Anterior cingulate cortex (tissue), 58 donors: ENCODE measurements at regions not wholly inside any gene's neighbourhood (a gene's known extent, or its start where the extent isn't known, plus 50 kb on each side); places are given as distances from the start of the nearest gene placed in this dataset.

Experiments
- DNase-seq, 58 donors: peaks; one replicate each; lab custom pipeline; 2025; lab: John Stamatoyannopoulos, UW

- DNase-seq = no peak
Observed at GRCh38 chr10:29858702-29859267, 200.6 kb downstream of the JCAD start.

- peak in 6 of 58 donors; percentile 3 to 11 (median 5) for DNase-seq
Observed at GRCh38 chr10:29857843-29858701, 201.3 kb downstream of the JCAD start.

GRCh38 chr10:29856295-29856694, 203.1 kb downstream of the JCAD start:
- no peak for DNase-seq

DNA sequence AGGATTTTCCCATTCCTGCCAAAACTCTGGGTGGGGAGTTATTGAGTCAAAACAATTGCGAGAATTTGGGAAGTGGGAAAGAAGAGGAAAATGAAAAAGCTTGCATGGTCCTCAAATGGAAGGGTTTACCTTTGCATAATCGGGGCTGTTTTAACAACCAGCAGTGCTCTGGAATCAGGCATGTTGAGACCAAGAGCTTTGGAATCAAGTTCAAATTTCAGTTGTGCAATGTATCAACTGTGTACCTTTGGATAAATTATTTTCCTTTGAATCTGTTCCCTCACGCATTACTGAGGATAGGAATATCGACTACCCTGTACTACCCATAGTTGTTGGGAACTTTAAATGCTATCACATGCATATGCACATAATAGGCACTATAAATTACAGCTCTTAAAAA, 205.5 kb downstream of the JCAD start:
- no peak for DNase-seq

DNA sequence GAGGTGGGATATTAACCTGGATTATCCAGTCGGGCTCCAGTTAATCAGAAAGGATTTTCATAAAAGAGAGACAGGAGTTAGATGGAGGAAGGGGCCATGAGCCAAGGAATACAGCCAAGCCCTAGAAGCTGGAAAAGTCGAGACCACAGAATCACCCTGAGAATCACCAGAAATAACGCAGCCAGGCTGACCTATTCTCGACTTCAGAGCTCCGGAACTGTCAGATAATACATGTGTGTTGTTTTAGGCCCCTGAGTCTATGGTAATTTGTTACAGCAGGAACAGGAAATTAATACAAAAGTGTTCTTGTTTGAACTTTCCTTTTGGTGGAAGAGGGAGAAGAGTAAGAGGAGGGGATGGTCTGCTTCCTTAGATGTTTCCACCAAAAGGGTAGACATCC, 208.1 kb downstream of the JCAD start:
- DNase-seq = no peak

- DNase-seq = no peak
Observed at GRCh38 chr10:29850371-29850770, 209.0 kb downstream of the JCAD start.

DNA sequence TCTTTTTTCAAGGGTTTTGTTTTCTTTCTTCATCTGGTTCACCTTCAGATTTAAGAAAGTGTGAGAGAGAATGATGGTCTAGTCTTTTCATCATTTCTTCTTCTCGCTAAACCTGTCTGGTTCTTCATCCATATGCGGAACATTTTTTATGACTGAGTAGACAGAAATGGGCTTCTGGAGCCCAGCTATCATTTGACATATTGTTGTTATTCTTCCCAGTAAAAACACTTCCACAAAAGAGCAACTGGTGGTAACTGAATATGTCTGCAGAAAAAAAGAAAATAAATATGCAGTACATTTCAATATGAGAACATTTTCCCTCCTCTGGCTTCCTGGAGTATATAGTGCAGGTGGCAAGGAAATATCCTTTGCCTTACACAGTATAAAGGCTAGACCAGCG, 209.5 kb downstream of the JCAD start:
- DNase-seq = no peak

DNA sequence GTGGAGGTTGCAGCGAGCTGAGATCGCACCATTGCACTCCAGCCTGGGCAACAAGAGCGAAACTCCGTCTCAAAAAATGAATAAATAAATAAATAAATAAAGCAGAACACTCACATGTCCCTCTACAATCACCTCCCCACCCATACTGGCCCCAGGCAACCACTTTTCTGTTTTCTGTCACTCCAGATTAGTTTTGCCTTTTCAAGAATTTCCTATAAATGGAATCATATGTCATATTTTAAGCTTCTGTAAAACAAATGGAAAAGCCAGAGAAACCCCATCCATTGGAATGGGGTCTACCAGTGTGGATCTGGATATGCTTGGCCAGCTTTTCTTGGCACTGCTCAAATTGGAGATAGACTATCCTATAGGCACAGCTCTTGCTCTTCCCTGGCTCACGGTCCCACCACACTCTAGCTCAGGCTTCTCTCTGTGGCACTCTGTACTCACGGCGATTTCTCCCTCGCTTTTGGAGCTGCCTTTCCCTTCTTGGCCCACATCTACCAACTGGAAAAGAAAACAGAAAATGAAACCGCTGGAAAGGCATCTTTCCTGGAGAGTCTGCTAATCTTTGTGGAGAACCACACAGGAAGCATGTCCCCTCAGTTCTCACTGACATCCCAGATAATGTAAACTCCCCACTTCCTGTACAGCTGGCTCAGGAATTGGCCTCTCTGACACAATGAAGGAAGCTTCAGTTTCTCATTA, 210.1 kb downstream of the JCAD start:
- DNase-seq = no peak

- no peak for DNase-seq
Observed at GRCh38 chr10:29846881-29847280, 212.1 kb upstream of the SVIL start.

GRCh38 chr10:29845166-29845565, 210.4 kb upstream of the SVIL start:
- DNase-seq = no peak

GRCh38 chr10:29843143-29843542, 208.4 kb upstream of the SVIL start:
- DNase-seq = no peak

- DNase-seq = no peak
Observed at GRCh38 chr10:29841724-29842649, 207.2 kb upstream of the SVIL start.

DNA sequence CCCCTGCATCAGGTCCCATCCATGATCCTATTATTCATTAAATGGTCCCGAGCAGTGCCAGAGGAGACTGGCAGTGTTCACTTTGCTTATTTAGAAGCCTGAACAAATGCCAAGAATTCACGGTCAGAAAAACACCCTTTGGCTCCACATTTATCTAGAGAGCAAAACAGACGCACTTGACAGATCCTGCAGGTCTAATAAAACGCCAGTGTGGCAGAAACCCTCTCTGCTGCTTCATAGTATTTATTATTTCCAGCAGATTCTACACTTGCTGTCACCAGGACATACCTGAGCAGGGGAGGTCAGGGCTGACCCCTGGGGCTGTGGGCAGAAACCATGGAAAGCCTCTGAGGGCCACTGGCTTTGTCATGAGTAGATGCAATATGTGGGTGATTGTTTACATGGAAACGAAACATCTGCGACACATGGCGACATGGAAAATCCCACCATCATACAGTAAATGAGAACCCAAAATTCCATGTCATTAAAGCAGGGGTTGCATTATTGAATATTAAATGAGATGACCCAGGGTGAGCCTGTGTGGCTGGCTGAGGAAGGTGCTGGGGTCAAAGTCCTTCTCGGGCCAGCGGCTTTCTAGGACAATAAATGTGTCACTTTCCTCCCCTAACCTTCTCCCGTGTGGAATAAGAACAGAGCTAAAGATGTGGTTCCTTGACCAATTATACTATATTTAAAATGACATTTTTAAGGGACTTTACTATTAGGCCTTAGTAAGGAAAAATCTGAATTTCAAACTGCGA, 205.9 kb upstream of the SVIL start:
- no peak for DNase-seq

- DNase-seq = no peak
Observed at GRCh38 chr10:29839826-29840515, 205.2 kb upstream of the SVIL start.

DNA sequence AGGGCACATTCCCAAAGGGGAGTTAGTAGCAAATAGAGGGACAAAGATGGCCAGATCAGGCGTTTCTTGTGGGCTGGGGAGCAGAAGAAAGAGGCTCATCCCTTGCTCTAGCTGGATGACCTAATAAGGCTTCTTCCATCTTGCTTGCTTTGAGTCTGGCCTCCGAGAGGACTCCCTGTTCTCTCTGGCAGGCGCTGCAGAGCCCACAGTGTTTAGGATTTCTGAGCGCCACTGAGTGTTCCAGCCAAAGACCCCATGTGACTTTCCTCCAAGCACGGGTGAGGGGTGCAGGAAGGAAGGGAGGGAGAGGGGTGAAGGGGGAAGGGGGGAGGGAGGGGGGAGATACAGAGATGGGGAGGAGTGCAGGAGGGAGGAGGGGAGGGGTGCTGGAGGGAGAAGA, 203.8 kb upstream of the SVIL start:
- DNase-seq = no peak

DNA sequence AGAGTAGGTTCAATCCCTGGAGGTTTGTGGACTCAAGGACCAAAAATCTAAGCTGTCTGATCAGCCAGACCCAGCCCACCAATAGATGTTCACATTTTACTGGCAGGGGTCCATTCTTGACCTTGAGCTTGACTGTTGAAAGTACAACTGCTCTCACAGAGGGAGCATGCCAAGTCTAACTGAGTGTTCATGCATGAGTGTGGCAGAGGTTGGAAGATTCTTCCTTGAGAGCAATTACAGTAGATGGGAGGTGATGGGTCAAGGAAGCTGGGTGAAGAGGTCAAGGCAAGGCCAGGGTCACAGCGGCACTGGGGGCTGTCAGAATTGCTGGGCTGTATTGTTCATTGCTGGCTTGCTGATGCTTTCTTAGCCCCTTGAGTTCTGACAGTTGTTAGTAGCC, 202.8 kb upstream of the SVIL start:
- DNase-seq = no peak

- DNase-seq = no peak
Observed at GRCh38 chr10:29836396-29836795, 201.6 kb upstream of the SVIL start.

GRCh38 chr10:29835055-29835454, 200.3 kb upstream of the SVIL start:
- no peak for DNase-seq
